HG03520 (cell line): ENCODE measurements at regions not wholly inside any gene's neighbourhood (a gene's known extent, or its start where the extent isn't known, plus 50 kb on each side); places are given as distances from the start of the nearest gene placed in this dataset.

Experiments used
- ATAC-seq: cut with Tn5 transposase; IDR thresholded peaks from one replicate; pipeline ENCODE4 v1.9.1; 2021; ENCODE audit warnings: mild to moderate bottlenecking, moderate library complexity; ENCODE audit not compliant: unreplicated experiment

GRCh38 chr5:175118700-175119309 lies 325.2 kb downstream of the DRD1 start:
- ATAC-seq, result no peak

- no peak for ATAC-seq
These were observed 327.4 kb downstream of the DRD1 start for GRCh38 chr5:175116466-175117048.

GRCh38 chr5:175115831-175116230 lies 328.2 kb downstream of the DRD1 start:
- no peak for ATAC-seq

- ATAC-seq, result no peak
These were observed 330.0 kb downstream of the DRD1 start for GRCh38 chr5:175113947-175114346.

- no peak for ATAC-seq
These were observed 334.8 kb downstream of the DRD1 start for GRCh38 chr5:175109058-175109755.

- ATAC-seq, result no peak
These were observed 336.1 kb downstream of the DRD1 start for GRCh38 chr5:175107865-175108264.

GRCh38 chr5:175107028-175107588 lies 336.9 kb downstream of the DRD1 start:
- ATAC-seq, result no peak

- no peak for ATAC-seq
These were observed 339.3 kb downstream of the DRD1 start for GRCh38 chr5:175104677-175105076.

- no peak for ATAC-seq
These were observed 340.2 kb downstream of the DRD1 start for GRCh38 chr5:175103746-175104145.

- ATAC-seq, result no peak
These were observed 341.3 kb downstream of the DRD1 start for GRCh38 chr5:175102717-175103116.

GRCh38 chr5:175098301-175098700 lies 345.7 kb downstream of the DRD1 start:
- no peak for ATAC-seq

GRCh38 chr5:175096469-175097165 lies 347.4 kb downstream of the DRD1 start:
- ATAC-seq, result no peak

- ATAC-seq, result no peak
These were observed 349.5 kb downstream of the DRD1 start for GRCh38 chr5:175094461-175094860.

- no peak for ATAC-seq
These were observed 351.3 kb downstream of the DRD1 start for GRCh38 chr5:175092691-175093090.

- no peak for ATAC-seq
These were observed 355.0 kb downstream of the DRD1 start for GRCh38 chr5:175088963-175089362.

- ATAC-seq, result no peak
These were observed 358.6 kb downstream of the MSX2 start for GRCh38 chr5:175082866-175083590.

- ATAC-seq, result no peak
These were observed 358.0 kb downstream of the MSX2 start for GRCh38 chr5:175082346-175082745.

GRCh38 chr5:175079707-175080106 lies 355.3 kb downstream of the MSX2 start:
- ATAC-seq, result no peak

GRCh38 chr5:175070283-175070682 lies 345.9 kb downstream of the MSX2 start:
- no peak for ATAC-seq

- no peak for ATAC-seq
These were observed 335.9 kb downstream of the MSX2 start for GRCh38 chr5:175060257-175060656.

GRCh38 chr5:175059687-175060211 lies 335.4 kb downstream of the MSX2 start:
- ATAC-seq, result no peak
